Colonic mucosa (tissue), 4 donors: ENCODE measurements at regions not wholly inside any gene's neighbourhood (a gene's known extent, or its start where the extent isn't known, plus 50 kb on each side); places are given as distances from the start of the nearest gene placed in this dataset.

Experiments used
- DNase-seq: peaks from one replicate; pipeline ENCODE4 v3.0.0-alpha.2; 2020
- H3K27ac ChIP-seq: fragments of 200-600 bp; one replicate; pipeline ENCODE4 v1.8.0; 2021
- H3K27me3 ChIP-seq: fragments of 200-600 bp; one replicate; pipeline ENCODE4 v1.8.0; 2021
- H3K36me3 ChIP-seq: fragments of 200-600 bp; one replicate; pipeline ENCODE4 v1.8.0; 2021
- H3K4me1 ChIP-seq: fragments of 200-600 bp; one replicate; pipeline ENCODE4 v1.8.0; 2021; ENCODE audit warnings: mild to moderate bottlenecking
- H3K4me3 ChIP-seq: fragments of 200-600 bp; one replicate; pipeline ENCODE4 v1.8.0; 2021
- H3K9ac ChIP-seq, 2 donors: one replicate each; pipeline ENCODE4 v1.7.0; 2013; ENCODE audit warnings: control low read depth in 2 of 2, low read depth in 2 of 2, low read length in 2 of 2
- H3K9me3 ChIP-seq: fragments of 200-600 bp; one replicate; pipeline ENCODE4 v1.8.0; 2021
- intact Hi-C: fragments of 100-400 bp; cut with DNase I; formaldehyde crosslinking; loops from one replicate; pipeline ENCODE4 v1.14.1; 2022
- TF ChIP-seq, protein P1 (sequence below): fragments of 200-600 bp; IDR thresholded peaks from one replicate; pipeline ENCODE4 v1.8.0; 2022; ENCODE audit warnings: antibody characterized with exemption, mild to moderate bottlenecking
- donor health status: healthy.
- donor health status: DM: no; HTN: no; CAD: no.
- donor health status: DM: no; HTN: no; CAD: no.

DNA sequence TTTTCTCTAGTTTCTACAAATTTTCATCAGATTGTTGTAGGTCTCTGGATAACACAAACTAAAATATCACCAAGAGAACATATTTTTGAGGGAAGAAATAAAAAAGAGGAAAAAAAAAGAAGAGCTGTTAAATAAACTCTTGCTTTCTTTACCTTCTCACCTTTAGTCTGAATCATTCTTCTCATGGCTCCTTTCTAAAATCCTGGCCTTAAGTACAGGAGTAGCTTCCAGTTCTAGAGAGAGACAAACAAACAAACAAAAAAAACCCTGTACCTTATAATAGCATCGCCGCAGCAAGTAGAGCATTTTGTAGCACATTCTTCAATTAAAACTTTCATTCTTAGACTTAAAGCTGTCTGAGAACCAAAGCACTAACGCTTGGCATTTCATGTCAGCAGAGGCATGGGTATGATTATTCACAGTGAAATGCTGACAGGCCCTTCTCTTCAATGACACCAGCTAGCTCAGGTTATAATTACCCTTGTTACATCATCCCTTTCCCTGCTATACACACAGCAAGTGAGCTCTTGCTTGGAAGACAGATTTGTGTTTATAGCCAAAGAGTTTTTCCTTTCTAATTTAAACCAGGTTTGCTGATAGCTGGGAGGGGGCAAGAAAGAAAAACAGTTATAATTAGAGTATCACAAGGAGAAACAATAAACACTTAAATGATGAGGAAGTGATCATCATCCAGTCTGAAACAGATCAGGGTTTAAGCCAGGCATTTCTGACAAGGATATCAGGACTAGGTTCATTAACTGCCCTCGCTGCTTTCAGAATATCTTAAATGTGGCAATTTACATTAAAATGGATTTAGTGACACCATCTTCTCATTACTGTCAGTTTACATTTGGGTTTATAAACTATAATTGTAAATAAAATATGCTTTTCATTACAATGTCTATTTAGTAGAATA lies 510.9 kb upstream of the ZNF608 start:
- Histone ChIP-seq H3K9ac (no peak overlapping the region), H3K27ac (no peak overlapping the region), H3K27me3 (no peaks in the 10 kb centered on the region), H3K9me3 (no peaks in the 10 kb centered on the region), H3K4me1 (no peaks in the 10 kb centered on the region), H3K36me3 (no peaks in the 10 kb centered on the region), H3K4me3 (no peak overlapping the region)
- TF ChIP-seq, protein P1, sequence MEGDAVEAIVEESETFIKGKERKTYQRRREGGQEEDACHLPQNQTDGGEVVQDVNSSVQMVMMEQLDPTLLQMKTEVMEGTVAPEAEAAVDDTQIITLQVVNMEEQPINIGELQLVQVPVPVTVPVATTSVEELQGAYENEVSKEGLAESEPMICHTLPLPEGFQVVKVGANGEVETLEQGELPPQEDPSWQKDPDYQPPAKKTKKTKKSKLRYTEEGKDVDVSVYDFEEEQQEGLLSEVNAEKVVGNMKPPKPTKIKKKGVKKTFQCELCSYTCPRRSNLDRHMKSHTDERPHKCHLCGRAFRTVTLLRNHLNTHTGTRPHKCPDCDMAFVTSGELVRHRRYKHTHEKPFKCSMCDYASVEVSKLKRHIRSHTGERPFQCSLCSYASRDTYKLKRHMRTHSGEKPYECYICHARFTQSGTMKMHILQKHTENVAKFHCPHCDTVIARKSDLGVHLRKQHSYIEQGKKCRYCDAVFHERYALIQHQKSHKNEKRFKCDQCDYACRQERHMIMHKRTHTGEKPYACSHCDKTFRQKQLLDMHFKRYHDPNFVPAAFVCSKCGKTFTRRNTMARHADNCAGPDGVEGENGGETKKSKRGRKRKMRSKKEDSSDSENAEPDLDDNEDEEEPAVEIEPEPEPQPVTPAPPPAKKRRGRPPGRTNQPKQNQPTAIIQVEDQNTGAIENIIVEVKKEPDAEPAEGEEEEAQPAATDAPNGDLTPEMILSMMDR: no peak
- no peak for DNase-seq
- intact Hi-C loops: no loop called here

DNA sequence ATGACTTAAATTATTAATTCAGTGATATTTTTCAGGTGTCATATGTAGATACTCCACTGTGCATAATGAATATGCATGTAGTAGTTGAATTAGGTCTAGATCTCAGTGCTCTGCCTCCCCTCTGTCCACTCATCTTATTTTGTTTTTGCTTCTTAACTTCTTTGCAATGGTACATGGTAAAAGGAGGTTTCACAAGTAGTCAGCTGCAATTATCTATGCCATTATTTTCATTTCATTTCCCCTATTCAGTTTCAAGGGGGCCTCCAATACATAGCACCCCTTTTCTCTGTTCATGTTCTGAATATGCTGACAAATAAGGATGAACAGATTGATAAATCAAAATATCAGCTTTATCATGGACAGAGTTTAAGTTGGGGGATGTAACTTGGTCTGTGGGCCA lies 511.6 kb upstream of the ZNF608 start:
- H3K27me3 ChIP-seq: no peaks in the 10 kb centered on the region
- TF ChIP-seq, protein P1: no peak
- no peaks in the 10 kb centered on the region for H3K9me3 ChIP-seq
- intact Hi-C loops: no loop called here
- no peak for DNase-seq
- H3K27ac ChIP-seq: no peak overlapping the region
- H3K36me3 ChIP-seq: no peaks in the 10 kb centered on the region
- no peak overlapping the region for H3K4me3 ChIP-seq
- H3K4me1 ChIP-seq: no peaks in the 10 kb centered on the region
- H3K9ac ChIP-seq: no peak overlapping the region

DNA sequence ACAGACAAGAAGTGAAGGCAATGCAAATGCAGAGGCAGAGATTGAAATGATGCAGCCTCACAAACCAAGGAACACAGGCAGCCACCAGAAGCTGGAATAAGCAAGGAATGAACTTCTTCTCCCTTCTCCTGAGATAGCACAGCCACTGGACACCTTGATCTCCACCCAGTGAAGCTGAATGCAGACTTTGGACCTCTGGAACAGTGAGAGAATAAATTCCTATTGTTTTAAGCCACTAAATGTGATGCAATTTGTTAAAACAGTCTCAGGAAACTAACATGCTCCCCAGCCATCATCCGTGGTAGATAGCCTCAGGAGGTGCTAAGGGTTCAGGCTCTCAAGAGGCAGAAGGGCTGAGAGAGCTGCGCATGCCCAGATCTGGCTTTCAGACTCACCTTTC lies 512.2 kb upstream of the ZNF608 start:
- intact Hi-C loops: no loop called here
- DNase-seq: peak; percentile 27
- no peaks in the 10 kb centered on the region for H3K36me3 ChIP-seq

DNA sequence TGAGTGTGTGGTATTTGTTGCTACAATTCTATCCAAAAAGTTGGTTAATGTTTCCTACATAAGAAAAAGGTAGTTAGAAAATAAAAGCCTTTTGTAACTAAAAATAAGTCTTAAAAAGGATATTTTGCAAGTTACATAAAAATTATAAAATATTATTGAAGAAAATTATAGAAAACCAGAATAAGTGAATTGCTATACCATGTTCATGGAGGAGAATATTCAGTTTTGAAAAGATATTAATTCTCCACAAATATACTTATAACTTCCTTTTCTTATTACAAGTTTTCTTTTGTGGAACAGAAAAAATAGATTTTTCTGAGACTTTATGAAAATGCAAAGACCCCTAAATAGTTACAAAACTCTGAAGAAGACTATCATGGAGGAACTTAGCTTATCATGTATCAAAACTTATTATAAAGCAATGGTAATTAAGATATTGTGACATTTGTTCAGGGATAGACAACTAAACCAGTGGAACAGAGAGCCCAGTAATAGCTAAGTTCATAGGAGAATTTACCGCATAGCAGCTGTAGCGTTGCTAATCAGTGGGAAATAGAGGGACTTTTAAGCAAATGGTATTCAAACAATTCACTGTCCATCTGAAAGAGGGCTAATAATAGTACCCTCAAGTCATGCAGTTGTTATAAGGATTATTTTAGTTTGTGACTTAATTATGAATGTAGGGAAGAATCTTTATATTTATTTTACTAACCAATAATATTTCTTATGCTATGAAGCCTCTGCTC lies 515.2 kb upstream of the ZNF608 start:
- no peak overlapping the region for H3K27ac ChIP-seq
- TF ChIP-seq, protein P1: no peak
- H3K36me3 ChIP-seq: no peaks in the 10 kb centered on the region
- no peaks in the 10 kb centered on the region for H3K27me3 ChIP-seq
- H3K4me1 ChIP-seq: no peaks in the 10 kb centered on the region
- intact Hi-C loops: no loop called here
- H3K9ac ChIP-seq: no peak overlapping the region
- no peaks in the 10 kb centered on the region for H3K9me3 ChIP-seq
- no peak for DNase-seq
- no peak overlapping the region for H3K4me3 ChIP-seq

More for the DNA sequence above, 512.2 kb upstream of the ZNF608 start:
- Histone ChIP-seq H3K27ac (no peak overlapping the region), H3K27me3 (no peaks in the 10 kb centered on the region), H3K4me1 (no peaks in the 10 kb centered on the region), H3K9me3 (no peaks in the 10 kb centered on the region), H3K4me3 (no peak overlapping the region), H3K9ac (no peak overlapping the region)
- TF ChIP-seq, protein P1: no peak

DNA sequence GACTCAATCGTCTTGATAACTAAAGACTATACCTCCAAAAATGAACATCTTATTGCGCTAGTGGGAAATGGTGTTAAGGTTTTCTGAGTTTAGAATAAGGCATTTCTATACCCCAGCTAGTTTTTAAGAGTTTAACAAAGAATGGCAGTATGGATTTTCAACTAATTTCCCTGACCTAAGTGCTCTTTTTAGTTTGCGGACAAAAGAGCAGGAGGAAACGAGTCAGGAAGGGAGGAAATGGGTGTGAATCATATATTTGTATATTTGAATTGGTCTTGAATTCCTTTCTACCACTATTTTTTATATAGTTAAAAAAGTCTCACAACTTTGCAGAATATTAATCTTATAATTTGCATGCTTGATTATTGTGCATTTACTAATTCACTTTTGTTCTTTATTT lies 516.3 kb upstream of the ZNF608 start:
- intact Hi-C loops: no loop called here
- Histone ChIP-seq H3K9ac (no peak overlapping the region), H3K9me3 (no peaks in the 10 kb centered on the region), H3K27me3 (no peaks in the 10 kb centered on the region), H3K36me3 (no peaks in the 10 kb centered on the region), H3K4me1 (no peaks in the 10 kb centered on the region), H3K4me3 (no peak overlapping the region), H3K27ac (no peak overlapping the region)
- no peak for DNase-seq
- TF ChIP-seq, protein P1: no peak
